Thyroid gland (tissue), 4 donors: ENCODE measurements at regions not wholly inside any gene's neighbourhood (a gene's known extent, or its start where the extent isn't known, plus 50 kb on each side); places are given as distances from the start of the nearest gene placed in this dataset.

Experiments
- DNase-seq, 2 donors: peaks; one replicate each; pipeline ENCODE4 v3.0.0-alpha.2; 2019
- H3K27ac ChIP-seq, 3 donors: fragments of 200-600 bp; sonication (generic); 1 replicate in 2 of 3; 2 replicates in 1 of 3; pipeline ENCODE4 v1.5.1; 2016 to 2019; ENCODE audit warnings: mild to moderate bottlenecking in 1 of 3, moderate library complexity in 1 of 3
- H3K27me3 ChIP-seq: fragments of 200-600 bp; sonication (generic); one replicate; pipeline ENCODE4 v1.5.1; 2019
- H3K36me3 ChIP-seq, 2 donors: fragments of 200-600 bp; sonication (generic); one replicate each; pipeline ENCODE4 v1.5.1; 2016 to 2019
- H3K4me1 ChIP-seq, 2 donors: fragments of 200-600 bp; sonication (generic); one replicate each; pipeline ENCODE4 v1.5.1; 2017 to 2019
- H3K4me3 ChIP-seq, 3 donors: fragments of 200-600 bp; sonication (generic); replicated peaks in 1 of 3; 1 replicate in 2 of 3; 2 replicates in 1 of 3; pipeline ENCODE4 v1.5.1; 2016; ENCODE audit warnings: mild to moderate bottlenecking in 1 of 3
- H3K9me3 ChIP-seq: fragments of 200-600 bp; sonication (generic); one replicate; pipeline ENCODE4 v1.5.1; 2017
- CTCF ChIP-seq, 6 experiments: fragments of 200-600 bp in 3 of 6; fragments of 450-650 bp in 3 of 6; sonication (generic) in 3 of 6; IDR thresholded peaks; one replicate each; pipeline ENCODE4 v1.5.1; 2016 to 2019; ENCODE audit warnings: antibody characterized with exemption in 6 of 6, mild to moderate bottlenecking in 2 of 6, inconsistent platforms in 1 of 6, moderate library complexity in 1 of 6
- POLR2A ChIP-seq, 2 donors: fragments of 450-650 bp; IDR thresholded peaks; one replicate each; pipeline ENCODE4 v1.6.1; 2017; ENCODE audit warnings: antibody characterized with exemption in 2 of 2, mild to moderate bottlenecking in 2 of 2, moderate library complexity in 1 of 2
- WGBS, 2 donors: methylation state at CpG; one replicate each; pipeline ENCODE4 v1.1.5; 2017; 5-methylcytosine and 5-hydroxymethylcytosine counted together
- intact Hi-C: fragments of 100-400 bp; cut with DNase I; formaldehyde crosslinking; loops from one replicate; pipeline ENCODE4 v1.15.1; 2023

GRCh38 chr15:85947936-85948335 is 131.7 kb upstream of the AGBL1 start:
- no peaks in the 10 kb centered on the region for H3K9me3 ChIP-seq
- no peaks in the 10 kb centered on the region for H3K27me3 ChIP-seq
- H3K4me3 ChIP-seq = no peak overlapping the region
- intact Hi-C loops = no loop called here
- H3K4me1 ChIP-seq = no peaks in the 10 kb centered on the region
- no peak for DNase-seq
- 90% methylated on average over 7 of the region's 7 CpGs for WGBS, 2 donors
- H3K27ac ChIP-seq = no peak overlapping the region
- TF ChIP-seq POLR2A (IDR thresholded peaks at IDR 0.05) = no peak
- TF ChIP-seq CTCF (IDR thresholded peaks at IDR 0.05) = no peak
- H3K36me3 ChIP-seq = no peaks in the 10 kb centered on the region

GRCh38 chr15:85950101-85950500 is 129.6 kb upstream of the AGBL1 start:
- Histone ChIP-seq H3K4me1 (no peaks in the 10 kb centered on the region), H3K27ac (no peak overlapping the region), H3K9me3 (no peaks in the 10 kb centered on the region), H3K27me3 (no peaks in the 10 kb centered on the region), H3K4me3 (no peak overlapping the region), H3K36me3 (no peaks in the 10 kb centered on the region)
- WGBS, 2 donors = 66 to 83% methylated on average over 5 of the region's 5 CpGs
- intact Hi-C loops = no loop called here
- no peak for TF ChIP-seq CTCF (IDR thresholded peaks at IDR 0.05)
- TF ChIP-seq POLR2A (IDR thresholded peaks at IDR 0.05) = no peak
- no peak for DNase-seq

- no peak for DNase-seq
- H3K36me3 ChIP-seq = no peaks in the 10 kb centered on the region
- no peak overlapping the region for H3K4me3 ChIP-seq
- intact Hi-C loops = no loop called here
- no peak for TF ChIP-seq POLR2A (IDR thresholded peaks at IDR 0.05)
- TF ChIP-seq CTCF (IDR thresholded peaks at IDR 0.05) = no peak
- H3K27me3 ChIP-seq = no peaks in the 10 kb centered on the region
- no peaks in the 10 kb centered on the region for H3K4me1 ChIP-seq
- WGBS, 2 donors = 33 to 55% methylated on average over 1 of the region's 1 CpG
- H3K9me3 ChIP-seq = no peaks in the 10 kb centered on the region
- H3K27ac ChIP-seq = no peak overlapping the region
Observed at GRCh38 chr15:85954586-85954985, 125.1 kb upstream of the AGBL1 start.

GRCh38 chr15:85955501-85956391 is 123.9 kb upstream of the AGBL1 start:
- Histone ChIP-seq H3K36me3 (no peaks in the 10 kb centered on the region), H3K27ac (no peak overlapping the region), H3K27me3 (no peaks in the 10 kb centered on the region), H3K4me1 (no peaks in the 10 kb centered on the region), H3K4me3 (no peak overlapping the region), H3K9me3 (no peaks in the 10 kb centered on the region)
- no peak for TF ChIP-seq CTCF (IDR thresholded peaks at IDR 0.05)
- no peak for TF ChIP-seq POLR2A (IDR thresholded peaks at IDR 0.05)
- 83 to 96% methylated on average over 3 of the region's 3 CpGs for WGBS, 2 donors
- DNase-seq = no peak
- intact Hi-C loops = no loop called here

GRCh38 chr15:85956532-85957275 is 123.0 kb upstream of the AGBL1 start:
- no peak overlapping the region for H3K4me3 ChIP-seq
- H3K27ac ChIP-seq = no peak overlapping the region
- DNase-seq = no peak
- H3K4me1 ChIP-seq = no peaks in the 10 kb centered on the region
- H3K9me3 ChIP-seq = no peaks in the 10 kb centered on the region
- H3K36me3 ChIP-seq = no peaks in the 10 kb centered on the region
- intact Hi-C loops = no loop called here
- 84 to 90% methylated on average over 2 of the region's 2 CpGs for WGBS, 2 donors
- no peaks in the 10 kb centered on the region for H3K27me3 ChIP-seq
- TF ChIP-seq POLR2A (IDR thresholded peaks at IDR 0.05) (no peak), CTCF (IDR thresholded peaks at IDR 0.05) (no peak)
